Stomach (tissue), 8 donors: ENCODE measurements at regions not wholly inside any gene's neighbourhood (a gene's known extent, or its start where the extent isn't known, plus 50 kb on each side); places are given as distances from the start of the nearest gene placed in this dataset.
"Not testable (repeated sequence)": the region's sequence is repeated elsewhere in the genome, so short reads cannot be mapped to it uniquely, and the experiment has no call there.

Experiments
- DNase-seq, 2 donors: peaks; one replicate each; pipeline versions ENCODE4 v3.0.0 to v3.0.0-alpha.2; 2013 to 2019
- H3K27ac ChIP-seq, 5 donors: fragments of 200-600 bp in 4 of 5; sonication (generic) in 4 of 5; one replicate each; pipeline ENCODE4 v1.5.1; 2013 to 2019; ENCODE audit warnings: mild to moderate bottlenecking in 1 of 5, moderate library complexity in 1 of 5
- H3K27me3 ChIP-seq, 3 donors: fragments of 200-600 bp; sonication (generic); one replicate each; pipeline ENCODE4 v1.5.1; 2017 to 2019; ENCODE audit warnings: mixed run types in 1 of 3
- H3K36me3 ChIP-seq, 4 donors: fragments of 200-600 bp; sonication (generic); 1 replicate in 3 of 4; 2 replicates in 1 of 4; pipeline ENCODE4 v1.5.1; 2016 to 2019
- H3K4me1 ChIP-seq, 4 donors: fragments of 200-600 bp; sonication (generic); one replicate each; pipeline ENCODE4 v1.5.1; 2016 to 2019
- H3K4me3 ChIP-seq, 4 donors: fragments of 200-600 bp; sonication (generic) in 3 of 4; one replicate each; pipeline ENCODE4 v1.5.1; 2016 to 2019; ENCODE audit warnings: mild to moderate bottlenecking in 1 of 4
- H3K9me3 ChIP-seq, 4 donors: fragments of 200-600 bp; sonication (generic); one replicate each; pipeline ENCODE4 v1.5.1; 2016 to 2019
- CTCF ChIP-seq, 7 experiments: fragments of 450-650 bp in 4 of 7; fragments of 200-600 bp in 3 of 7; sonication (generic) in 3 of 7; IDR thresholded peaks; one replicate each; pipeline ENCODE4 v1.5.1; 2016 to 2019; ENCODE audit warnings: antibody characterized with exemption in 7 of 7, control low read depth in 2 of 7, mild to moderate bottlenecking in 1 of 7
- EP300 ChIP-seq: sonication (generic); formaldehyde crosslinking; IDR thresholded peaks from one replicate; pipeline ENCODE4 v1.6.1; 2017; ENCODE audit warnings: antibody characterized with exemption
- POLR2A ChIP-seq, 4 donors: fragments of 450-650 bp; IDR thresholded peaks; one replicate each; pipeline ENCODE4 v1.6.1; 2016; ENCODE audit warnings: antibody characterized with exemption in 4 of 4, control low read depth in 2 of 4, mild to moderate bottlenecking in 1 of 4, moderate library complexity in 1 of 4
- POLR2AphosphoS5 ChIP-seq, 3 donors: sonication (generic); formaldehyde crosslinking; IDR thresholded peaks; one replicate each; pipeline ENCODE4 v1.6.1; 2016; ENCODE audit warnings: antibody characterized with exemption in 3 of 3
- WGBS, 5 donors: extraction: QIAGEN DNeasy Blood & Tissue Kit in 3 of 5; methylation state at CpG; one replicate each; pipeline versions ENCODE4 v1.1.5 to v1.1.7; 2013 to 2018; 5-methylcytosine and 5-hydroxymethylcytosine counted together
- intact Hi-C: fragments of 100-400 bp; cut with DNase I; formaldehyde crosslinking; loops from one replicate; pipeline ENCODE4 v1.15.1; 2023; ENCODE audit warnings: low total_unique reads
- donor health status: healthy with polysubstance abuse.
- donor health status: Bipolar disorder and iron deficiency.
- donor health status: healthy.

DNA sequence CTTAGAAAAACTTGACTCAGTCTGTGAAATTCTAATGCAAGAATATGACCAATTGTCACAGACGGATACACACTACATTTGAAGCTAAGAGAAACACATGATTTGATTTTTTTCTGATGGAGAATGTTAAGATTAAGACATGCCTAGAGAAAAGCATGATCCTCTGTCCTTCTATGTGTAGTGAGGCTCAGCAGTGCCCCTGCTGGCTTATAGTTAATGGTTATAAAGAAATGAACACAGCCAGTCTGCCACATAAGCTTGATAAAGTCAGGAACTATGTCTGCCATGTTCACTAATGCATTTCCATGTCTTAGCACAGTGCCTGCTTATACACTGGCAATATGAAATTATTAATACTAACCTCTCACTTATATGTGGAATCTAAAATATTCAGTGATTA lies 168.1 kb upstream of the DAAM1 start:
- TF ChIP-seq POLR2A (IDR thresholded peaks at IDR 0.05) = no peak
- peak in 1 of 7 experiments; percentile 15 for TF ChIP-seq CTCF (IDR thresholded peaks at IDR 0.05)
- Histone ChIP-seq H3K27ac (no peak overlapping the region), H3K9me3 (no peaks in the 10 kb centered on the region), H3K4me1 (no peaks in the 10 kb centered on the region), H3K4me3 (no peak overlapping the region), H3K36me3 (no peaks in the 10 kb centered on the region), H3K27me3 (no peaks in the 10 kb centered on the region)
- 87 to 95% (median 88%) methylated on average over 1 of the region's 1 CpG for WGBS, 5 donors
- DNase-seq = peak in 1 of 2 donors; percentile 31
- intact Hi-C loops = no loop called here

DNA sequence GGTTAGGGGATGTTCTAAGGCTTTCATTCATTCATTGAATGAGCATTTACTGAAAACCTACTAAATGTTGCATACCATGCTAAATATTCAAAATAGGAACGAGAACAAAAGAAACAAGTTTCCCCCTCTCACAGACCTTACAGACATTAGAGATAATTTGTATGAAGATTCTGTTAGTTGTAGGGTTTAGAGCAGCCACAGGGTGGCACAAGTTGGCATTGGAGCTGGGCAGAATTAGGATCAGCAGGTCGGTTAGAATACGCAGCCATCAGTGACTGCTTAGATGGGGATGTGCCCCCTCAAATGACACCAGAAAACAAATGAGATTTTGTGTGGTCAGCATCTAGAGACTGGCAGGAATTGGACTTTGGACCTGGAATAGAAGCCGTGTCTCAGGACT lies 166.3 kb upstream of the DAAM1 start:
- Histone ChIP-seq H3K27me3 (no peaks in the 10 kb centered on the region), H3K4me1 (no peaks in the 10 kb centered on the region), H3K9me3 (no peaks in the 10 kb centered on the region), H3K27ac (no peak overlapping the region), H3K4me3 (no peak overlapping the region), H3K36me3 (no peaks in the 10 kb centered on the region)
- TF ChIP-seq EP300 (no peak), CTCF (IDR thresholded peaks at IDR 0.05) (no peak), POLR2AphosphoS5 (IDR thresholded peaks at IDR 0.05) (no peak), POLR2A (IDR thresholded peaks at IDR 0.05) (no peak)
- WGBS, 5 donors = 59 to 85% (median 74%) methylated on average over 4 of the region's 4 CpGs
- no peak for DNase-seq
- intact Hi-C loops = no loop called here

DNA sequence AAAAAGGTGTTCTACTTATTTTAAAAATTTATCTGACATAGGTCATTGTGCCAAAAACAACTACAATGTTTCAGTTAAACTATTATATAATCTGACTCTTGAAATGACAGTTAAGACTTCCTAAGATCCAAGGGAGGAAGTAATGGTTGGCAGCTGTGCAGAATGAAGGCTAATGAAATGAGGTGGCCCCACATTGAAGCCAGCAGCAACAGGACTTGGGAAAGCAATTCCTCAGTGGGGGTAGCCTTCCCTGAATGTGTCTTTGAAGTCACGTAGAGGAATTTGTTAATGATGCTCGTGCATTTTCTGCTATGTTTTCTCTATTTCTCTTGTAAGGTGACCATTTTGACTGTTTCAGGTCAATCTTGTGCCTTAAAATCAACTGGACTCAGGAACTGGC lies 162.4 kb upstream of the DAAM1 start:
- no peak overlapping the region for H3K27ac ChIP-seq
- WGBS, 5 donors = 85 to 92% (median 89%) methylated on average over 2 of the region's 2 CpGs
- no peak overlapping the region for H3K4me3 ChIP-seq
- intact Hi-C loops = no loop called here
- no peaks in the 10 kb centered on the region for H3K36me3 ChIP-seq
- no peak for DNase-seq
- H3K27me3 ChIP-seq = no peaks in the 10 kb centered on the region
- H3K4me1 ChIP-seq = peaks cover 0 to 9% (median 2%) of the 10 kb centered on the region in 4 donors
- no peaks in the 10 kb centered on the region for H3K9me3 ChIP-seq
- TF ChIP-seq CTCF (IDR thresholded peaks at IDR 0.05) (no peak), POLR2AphosphoS5 (IDR thresholded peaks at IDR 0.05) (no peak), POLR2A (IDR thresholded peaks at IDR 0.05) (no peak), EP300 (no peak)

DNA sequence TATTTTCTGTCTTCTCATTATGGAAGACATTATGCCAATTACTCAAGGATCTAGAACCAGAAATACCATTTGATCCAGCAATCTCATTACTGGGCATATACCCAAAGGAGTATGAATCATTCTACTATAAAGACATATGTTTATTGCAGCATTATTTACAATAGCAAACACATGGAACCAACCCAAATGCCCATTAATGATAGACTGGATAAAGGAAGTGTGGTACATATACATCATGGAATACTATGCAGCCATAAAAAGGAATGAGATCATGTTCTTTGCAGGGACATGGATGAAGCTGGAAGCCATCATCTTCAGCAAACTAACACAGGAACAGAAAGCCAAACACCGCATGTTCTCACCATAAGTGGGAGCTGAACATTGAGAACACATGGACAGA lies 161.8 kb upstream of the DAAM1 start:
- H3K27ac ChIP-seq, H3K4me3 ChIP-seq, H3K36me3 ChIP-seq, DNase-seq, H3K9me3 ChIP-seq, H3K27me3 ChIP-seq, H3K4me1 ChIP-seq, intact Hi-C loops: not testable (repeated sequence)
- 96 to 100% (median 97%) methylated on average over 1 of the region's 1 CpG for WGBS, 5 donors

- Histone ChIP-seq H3K36me3 (no peaks in the 10 kb centered on the region), H3K4me3 (no peak overlapping the region), H3K4me1 (peaks cover 0 to 9% (median 2%) of the 10 kb centered on the region in 4 donors), H3K9me3 (no peaks in the 10 kb centered on the region), H3K27me3 (no peaks in the 10 kb centered on the region), H3K27ac (no peak overlapping the region)
- peak in 1 of 3 donors; percentile 56 for TF ChIP-seq POLR2AphosphoS5 (IDR thresholded peaks at IDR 0.05)
- peak in 5 of 7 experiments; percentile 62 to 85 (median 68) for TF ChIP-seq CTCF (IDR thresholded peaks at IDR 0.05)
- no peak for TF ChIP-seq POLR2A (IDR thresholded peaks at IDR 0.05)
- peak; percentile 55 to 89 for DNase-seq
- WGBS, 5 donors = 0 to 5% (median 0%) methylated on average over 5 of the region's 5 CpGs
- intact Hi-C loops = no loop called here
These were observed 159.8 kb upstream of the DAAM1 start for GRCh38 chr14:59028476-59029202.
